Limb (tissue), 2 donors: ENCODE measurements at regions not wholly inside any gene's neighbourhood (a gene's known extent, or its start where the extent isn't known, plus 50 kb on each side); places are given as distances from the start of the nearest gene placed in this dataset.

ENCODE experiments used
- DNase-seq, 2 donors: peaks; one replicate each; pipeline ENCODE4 v3.0.0-alpha.2; 2016; ENCODE audit errors: extremely low spot score in 2 of 2

DNA sequence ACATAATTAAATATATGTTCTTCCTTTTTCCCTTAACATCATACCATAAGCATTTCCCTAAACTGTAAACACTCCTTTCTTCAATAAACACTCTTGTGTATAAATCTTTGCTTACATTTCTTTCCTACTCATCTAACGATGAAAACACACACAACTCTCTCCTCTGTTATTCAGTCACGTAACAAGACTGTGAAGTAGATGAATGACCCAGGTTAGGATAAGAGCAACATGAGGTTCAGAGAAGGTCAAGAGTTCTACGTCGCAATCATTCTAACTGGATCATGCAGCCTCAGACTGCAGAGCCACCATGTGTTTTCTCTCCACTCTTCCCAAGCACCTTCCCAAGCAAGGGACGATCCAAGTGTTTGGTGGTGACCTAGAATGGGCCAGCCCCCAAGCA lies 70.5 kb upstream of the SPTLC1 start:
- no peak for DNase-seq

DNA sequence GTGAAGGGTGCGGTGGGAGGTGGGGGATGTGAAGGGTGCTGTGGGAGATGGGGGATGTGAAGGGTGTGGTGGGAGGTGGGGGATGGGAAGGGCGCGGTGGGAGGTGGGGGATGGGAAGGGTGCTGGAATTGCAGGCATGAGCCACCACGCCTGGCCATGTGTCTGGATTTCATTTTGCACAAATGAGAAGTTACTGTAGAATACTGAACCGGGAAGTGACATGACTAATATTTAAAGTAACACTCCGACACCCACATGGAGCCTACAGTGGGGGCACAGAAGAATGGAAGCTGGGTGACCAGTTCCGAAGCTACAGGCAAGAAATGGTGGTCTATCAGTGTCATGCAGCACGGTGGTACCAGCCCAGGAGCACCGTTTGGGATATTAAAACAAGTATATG lies 69.9 kb upstream of the SPTLC1 start:
- DNase-seq: no peak

DNA sequence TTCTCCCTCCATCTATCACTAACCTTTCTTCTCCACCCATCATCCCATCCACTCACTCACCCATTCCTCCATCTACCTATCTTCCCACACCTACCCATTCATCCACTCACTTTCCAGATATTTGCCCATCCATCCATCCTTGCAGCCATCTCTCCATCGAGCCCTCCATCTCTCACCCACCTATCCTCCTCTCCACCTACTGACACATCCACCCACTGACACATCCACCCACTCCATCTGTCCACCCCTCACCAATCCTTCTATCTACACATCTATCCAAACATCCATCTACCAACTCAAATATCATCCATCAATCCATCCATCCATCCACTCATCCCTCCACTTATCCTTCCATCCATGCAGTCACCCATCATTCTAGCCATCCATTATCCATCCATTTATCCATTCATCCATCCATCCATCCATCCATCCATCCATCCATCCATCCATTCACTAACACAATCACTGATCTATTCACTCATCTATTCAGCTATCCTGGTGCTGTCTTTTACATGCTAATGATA lies 68.9 kb upstream of the SPTLC1 start:
- no peak for DNase-seq

DNA sequence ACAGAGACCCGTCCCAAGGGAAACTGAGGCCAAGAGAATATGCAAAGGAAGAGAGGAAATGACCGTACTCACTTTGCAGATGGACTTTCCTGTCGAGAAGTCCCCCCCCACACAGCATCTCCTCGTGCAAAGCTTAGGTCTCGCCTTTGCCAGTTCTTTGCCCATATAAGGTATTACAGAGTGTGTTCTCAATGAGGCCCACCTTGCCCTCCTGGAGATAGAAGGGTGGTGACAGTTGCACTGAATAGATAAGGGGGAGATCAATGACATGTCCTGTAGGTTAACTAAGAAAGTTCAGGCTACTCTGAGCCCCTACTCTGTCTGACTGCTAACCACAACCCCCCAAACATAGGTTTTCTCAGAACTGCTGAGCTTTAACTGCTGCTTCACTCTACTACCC lies 68.2 kb upstream of the SPTLC1 start:
- DNase-seq: no peak

DNA sequence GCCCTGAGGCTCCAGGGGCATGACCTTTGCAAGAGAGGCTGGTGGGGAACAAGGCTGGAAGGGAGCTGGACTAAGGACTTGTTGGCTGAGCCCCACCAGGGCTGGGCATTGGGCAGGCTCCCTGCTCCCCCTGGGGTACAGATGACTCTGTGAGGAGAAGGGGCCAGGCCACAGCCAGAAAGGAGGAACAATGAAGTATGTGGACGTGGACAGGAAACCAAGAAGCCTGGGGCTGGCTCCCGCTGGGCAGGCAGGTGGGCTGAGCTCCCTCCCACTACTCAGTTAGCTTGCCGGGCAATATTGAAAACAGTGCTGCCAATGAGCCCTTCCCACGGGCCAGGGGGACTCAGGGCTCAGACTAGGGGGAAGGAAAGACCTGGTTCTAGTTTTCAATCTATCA lies 66.1 kb upstream of the SPTLC1 start:
- DNase-seq: no peak

DNA sequence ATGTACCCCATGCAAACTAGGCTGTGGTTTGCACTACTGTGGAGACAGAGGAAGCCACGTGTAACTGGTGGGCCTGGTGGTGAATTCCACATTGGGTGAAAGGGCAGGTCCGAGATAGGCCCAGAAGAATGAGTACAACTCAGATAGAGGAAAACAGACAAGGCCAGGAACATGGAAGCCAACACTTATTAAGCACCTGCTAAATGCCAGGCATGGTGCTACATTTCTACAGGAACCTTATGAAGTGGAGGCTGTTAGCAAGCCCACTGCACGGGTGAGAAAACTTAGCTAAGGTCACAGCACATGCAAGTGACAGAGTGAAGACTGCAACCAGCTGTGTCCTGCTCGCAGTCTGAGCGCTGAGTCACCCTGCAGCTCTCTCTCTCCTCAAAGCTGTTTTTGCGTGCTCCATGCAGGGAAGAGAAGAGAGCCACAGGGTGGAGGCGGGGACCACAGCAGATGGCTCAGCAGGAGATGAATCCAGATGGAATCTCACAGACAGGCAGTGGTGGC lies 65.5 kb upstream of the SPTLC1 start:
- DNase-seq: peak in 1 of 2 donors; percentile 32

GRCh38 chr9:92180002-92180400 lies 64.8 kb upstream of the SPTLC1 start:
- no peak for DNase-seq

DNA sequence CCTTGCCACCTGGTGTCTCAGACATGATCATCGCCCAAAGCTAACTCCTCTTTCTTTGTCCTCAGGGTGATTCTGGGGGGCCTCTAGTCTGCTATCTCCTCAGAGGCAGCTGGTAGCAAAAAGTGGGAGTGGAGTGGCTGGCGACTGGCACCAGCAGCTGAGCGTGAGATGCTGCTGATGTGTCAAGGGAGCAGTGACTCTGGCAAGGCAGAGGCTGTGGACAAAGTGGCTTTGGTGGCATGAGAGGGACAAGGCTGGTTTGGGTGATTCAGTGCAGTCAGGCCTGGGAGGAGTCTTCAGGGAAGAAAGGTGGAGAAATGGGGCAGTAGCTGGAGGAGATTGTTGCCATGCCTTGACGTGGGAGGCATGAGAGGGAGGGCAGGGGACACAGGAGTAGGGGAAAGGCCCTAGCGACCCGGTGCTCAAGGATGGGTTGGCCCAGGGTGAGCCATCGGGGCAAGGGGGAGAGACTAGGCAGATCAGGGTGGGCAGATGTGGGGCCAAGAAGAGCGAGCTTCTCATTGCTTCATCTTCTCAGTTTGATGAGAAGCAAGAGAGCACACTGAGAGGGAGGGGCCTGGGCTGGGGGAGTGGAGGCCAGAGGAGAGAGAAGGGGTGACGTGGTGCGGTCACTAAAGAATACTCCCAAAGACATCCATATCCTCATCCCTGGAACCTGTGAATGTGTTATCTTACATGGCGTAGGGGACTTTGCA lies 64.2 kb upstream of the SPTLC1 start:
- no peak for DNase-seq

GRCh38 chr9:92177591-92177990 lies 62.4 kb upstream of the SPTLC1 start:
- no peak for DNase-seq

- no peak for DNase-seq
These were observed 61.6 kb upstream of the SPTLC1 start for GRCh38 chr9:92176800-92177185.

DNA sequence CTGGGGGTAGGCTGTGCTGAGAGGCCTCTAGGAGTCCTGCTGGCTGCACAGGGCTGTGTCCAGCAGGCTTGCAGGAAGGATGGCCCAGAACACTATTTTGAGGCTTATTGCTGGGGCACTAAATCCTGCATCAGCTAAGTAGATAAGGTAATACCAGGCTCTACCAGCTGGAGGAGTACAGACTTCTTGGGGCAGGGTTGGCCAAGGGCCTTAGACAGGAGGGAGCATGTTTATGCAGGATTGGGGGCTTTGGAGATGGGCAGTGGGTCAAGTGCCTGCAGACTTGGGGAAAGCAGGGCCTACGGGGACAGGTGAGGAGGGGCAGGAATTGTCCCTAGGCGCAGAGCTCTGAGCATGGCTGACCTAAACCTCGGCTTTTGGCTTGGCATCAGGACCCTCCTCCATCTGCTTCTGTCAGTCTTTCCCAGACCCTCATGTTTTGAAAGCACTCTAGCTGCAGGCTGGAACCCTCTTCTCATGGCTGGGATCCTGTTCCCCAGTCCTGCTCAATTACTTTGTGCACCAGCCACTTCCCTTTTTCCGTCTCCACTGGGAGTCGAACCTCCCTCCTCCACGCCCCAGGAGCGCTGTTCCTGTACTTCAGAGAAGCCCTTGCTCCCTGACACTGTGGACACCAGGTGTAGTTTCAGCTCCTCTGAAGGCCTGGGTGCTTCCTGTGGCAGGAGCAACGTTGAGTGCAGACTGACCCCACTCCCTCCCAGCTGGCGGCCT lies 61.0 kb upstream of the SPTLC1 start:
- no peak for DNase-seq

- no peak for DNase-seq
These were observed 60.2 kb upstream of the SPTLC1 start for GRCh38 chr9:92175441-92175840.

DNA sequence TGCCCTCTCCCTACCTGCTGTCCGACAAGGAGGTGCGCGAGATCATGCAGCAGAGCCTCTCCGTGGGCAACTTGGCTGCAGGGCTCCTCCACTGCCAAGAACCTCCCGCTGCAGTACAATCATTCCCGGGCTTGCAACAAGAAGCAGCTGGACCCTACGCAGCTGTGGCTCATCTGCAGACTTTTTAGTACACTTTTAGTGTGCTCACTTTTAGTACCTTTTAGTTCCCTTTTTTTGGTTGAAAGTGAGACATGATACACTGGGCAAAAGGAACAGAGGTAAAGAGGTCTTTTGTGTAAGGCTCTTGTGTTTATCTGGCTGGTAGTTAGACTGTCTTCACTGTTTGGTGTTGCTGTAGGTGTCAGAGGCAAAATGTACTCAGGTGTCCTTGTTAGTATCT lies 58.1 kb upstream of the SPTLC1 start:
- no peak for DNase-seq

GRCh38 chr9:92171822-92172221 lies 56.6 kb upstream of the SPTLC1 start:
- no peak for DNase-seq

DNA sequence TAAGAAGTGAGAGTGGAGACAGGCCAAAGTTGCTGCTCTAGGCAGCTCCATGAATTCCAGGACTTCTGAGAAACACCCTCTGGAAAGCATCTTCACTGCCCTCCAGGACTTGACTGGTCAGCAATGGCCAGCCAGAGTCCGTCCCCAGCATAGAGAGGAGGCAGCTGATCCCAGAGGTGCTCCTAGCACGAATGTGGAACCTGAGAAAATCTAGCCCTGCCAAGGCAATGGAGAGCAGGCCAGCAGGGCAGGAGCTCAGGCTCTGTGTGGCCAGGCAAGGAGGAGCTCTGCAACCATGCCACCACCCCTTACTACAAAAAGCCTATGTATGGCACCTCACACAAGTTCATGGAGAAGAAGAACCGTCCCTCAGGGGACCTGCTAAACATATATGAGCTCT lies 56.1 kb upstream of the SPTLC1 start:
- no peak for DNase-seq

DNA sequence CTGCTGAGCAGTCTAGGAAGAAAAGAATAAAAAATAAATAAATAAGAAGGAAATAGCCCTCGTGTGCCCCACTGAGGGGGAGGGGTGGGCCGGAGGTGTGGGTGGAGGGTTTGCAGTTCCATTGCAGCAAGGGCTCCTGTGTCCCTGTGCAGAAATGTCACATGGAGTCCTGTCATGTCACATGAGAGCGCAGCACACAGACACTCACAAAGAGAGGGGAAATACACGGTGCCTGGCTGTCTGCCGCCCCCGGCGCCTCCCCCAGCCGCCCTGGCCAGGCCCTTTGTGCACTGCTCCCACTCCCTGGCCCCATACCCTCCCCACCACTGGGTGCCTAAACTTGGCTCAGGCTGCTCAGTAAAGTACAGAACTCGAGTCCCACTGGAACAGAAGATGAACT lies 55.6 kb upstream of the SPTLC1 start:
- DNase-seq: no peak

- DNase-seq: no peak
These were observed 50.3 kb upstream of the SPTLC1 start for GRCh38 chr9:92165484-92165883.
